ENCODE measurements at regions not wholly inside any gene's neighbourhood (a gene's known extent, or its start where the extent isn't known, plus 50 kb on each side); places are given as distances from the start of the nearest gene placed in this dataset.
A peak's percentile ranks its signal among the peaks of the same experiment; 100 is the strongest.

- H3K4me1 ChIP-seq (ENCODE audit: control insufficient read depth in 1 of 2, low read depth in 2 of 2): peaks cover 4% of the 10 kb centered on the region in 2 donors
- no peaks in the 10 kb centered on the region for H3K36me3 ChIP-seq
- H3K4me3 ChIP-seq: no peak overlapping the region
- no peak for ATAC-seq (ENCODE audit: insufficient number of reproducible peaks, low FRiP score, low read depth)
- no peak for DNase-seq (ENCODE audit: low spot score)
- H3K27ac ChIP-seq: no peak overlapping the region
- no peaks in the 10 kb centered on the region for H3K27me3 ChIP-seq (replicated peaks; ENCODE audit: insufficient read depth)
- TF ChIP-seq CTCF (IDR thresholded peaks at IDR 0.05): no peak
- no peaks in the 10 kb centered on the region for H3K9me3 ChIP-seq
Observed at GRCh38 chr15:39296955-39297354, 283.9 kb upstream of the THBS1 start.

- peaks cover 4% of the 10 kb centered on the region in 2 donors for H3K4me1 ChIP-seq (ENCODE audit: control insufficient read depth in 1 of 2, low read depth in 2 of 2)
- no peak for TF ChIP-seq CTCF (IDR thresholded peaks at IDR 0.05)
- no peak overlapping the region for H3K4me3 ChIP-seq
- no peak for DNase-seq (ENCODE audit: low spot score)
- no peak for ATAC-seq (ENCODE audit: insufficient number of reproducible peaks, low FRiP score, low read depth)
- no peaks in the 10 kb centered on the region for H3K9me3 ChIP-seq
- H3K27ac ChIP-seq: no peak overlapping the region
- H3K36me3 ChIP-seq: no peaks in the 10 kb centered on the region
- no peaks in the 10 kb centered on the region for H3K27me3 ChIP-seq (replicated peaks; ENCODE audit: insufficient read depth)
Observed at GRCh38 chr15:39298271-39298962, 282.5 kb upstream of the THBS1 start.

- no peak for TF ChIP-seq CTCF (IDR thresholded peaks at IDR 0.05)
- no peak for ATAC-seq (ENCODE audit: insufficient number of reproducible peaks, low FRiP score, low read depth)
- peak overlapping the region in 1 of 2 donors; percentile 72 for H3K27ac ChIP-seq
- no peaks in the 10 kb centered on the region for H3K27me3 ChIP-seq (replicated peaks; ENCODE audit: insufficient read depth)
- peaks cover 4% of the 10 kb centered on the region in 2 donors for H3K4me1 ChIP-seq (ENCODE audit: control insufficient read depth in 1 of 2, low read depth in 2 of 2)
- H3K36me3 ChIP-seq: no peaks in the 10 kb centered on the region
- no peaks in the 10 kb centered on the region for H3K9me3 ChIP-seq
- DNase-seq (ENCODE audit: low spot score): no peak
- H3K4me3 ChIP-seq: no peak overlapping the region
Observed at GRCh38 chr15:39299486-39300267, 281.2 kb upstream of the THBS1 start.

- no peaks in the 10 kb centered on the region for H3K9me3 ChIP-seq
- H3K27ac ChIP-seq: peak overlapping the region in 1 of 2 donors; percentile 72
- ATAC-seq (ENCODE audit: insufficient number of reproducible peaks, low FRiP score, low read depth): no peak
- DNase-seq (ENCODE audit: low spot score): no peak
- no peak overlapping the region for H3K4me3 ChIP-seq
- peaks cover 4% of the 10 kb centered on the region in 2 donors for H3K4me1 ChIP-seq (ENCODE audit: control insufficient read depth in 1 of 2, low read depth in 2 of 2)
- H3K36me3 ChIP-seq: no peaks in the 10 kb centered on the region
- no peak for TF ChIP-seq CTCF (IDR thresholded peaks at IDR 0.05)
- H3K27me3 ChIP-seq (replicated peaks; ENCODE audit: insufficient read depth): no peaks in the 10 kb centered on the region
Observed at GRCh38 chr15:39300451-39301153, 280.3 kb upstream of the THBS1 start.

GRCh38 chr15:39301589-39301999 lies 279.3 kb upstream of the THBS1 start:
- Histone ChIP-seq H3K27ac (peak overlapping the region in 1 of 2 donors; percentile 72), H3K4me3 (no peak overlapping the region), H3K9me3 (no peaks in the 10 kb centered on the region), H3K27me3 (replicated peaks; ENCODE audit: insufficient read depth) (no peaks in the 10 kb centered on the region), H3K4me1 (ENCODE audit: control insufficient read depth in 1 of 2, low read depth in 2 of 2) (peaks cover 4% of the 10 kb centered on the region in 2 donors), H3K36me3 (no peaks in the 10 kb centered on the region)
- no peak for TF ChIP-seq CTCF (IDR thresholded peaks at IDR 0.05)
- peak; percentile 69 for ATAC-seq (ENCODE audit: insufficient number of reproducible peaks, low FRiP score, low read depth)
- no peak for DNase-seq (ENCODE audit: low spot score)

Measured in thoracic aorta (tissue), 2 donors.